ENCODE measurements at regions not wholly inside any gene's neighbourhood (a gene's known extent, or its start where the extent isn't known, plus 50 kb on each side); places are given as distances from the start of the nearest gene placed in this dataset.
A peak's percentile ranks its signal among the peaks of the same experiment; 100 is the strongest.

DNA sequence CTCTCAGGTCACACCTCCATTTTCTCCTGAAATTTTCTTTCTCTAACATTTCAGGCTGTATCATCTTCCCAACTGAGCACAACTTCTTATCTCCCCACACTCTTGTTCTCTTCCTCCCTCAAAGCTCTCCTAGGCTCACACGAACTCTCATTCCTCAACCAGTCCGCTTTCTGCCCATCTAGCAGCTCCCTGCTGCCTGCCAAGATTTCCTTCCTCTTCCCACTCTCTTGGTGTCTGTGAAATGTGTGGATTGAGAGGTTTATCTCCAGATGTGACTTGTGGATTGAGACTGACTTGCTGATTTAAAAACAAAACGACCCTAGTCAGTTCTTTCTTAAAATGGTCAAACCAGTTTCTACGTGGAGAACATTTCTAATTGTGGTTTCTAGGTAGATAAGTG lies 106.3 kb downstream of the MTNR1B start:
- no peak for DNase-seq (ENCODE audit: low read depth)

DNA sequence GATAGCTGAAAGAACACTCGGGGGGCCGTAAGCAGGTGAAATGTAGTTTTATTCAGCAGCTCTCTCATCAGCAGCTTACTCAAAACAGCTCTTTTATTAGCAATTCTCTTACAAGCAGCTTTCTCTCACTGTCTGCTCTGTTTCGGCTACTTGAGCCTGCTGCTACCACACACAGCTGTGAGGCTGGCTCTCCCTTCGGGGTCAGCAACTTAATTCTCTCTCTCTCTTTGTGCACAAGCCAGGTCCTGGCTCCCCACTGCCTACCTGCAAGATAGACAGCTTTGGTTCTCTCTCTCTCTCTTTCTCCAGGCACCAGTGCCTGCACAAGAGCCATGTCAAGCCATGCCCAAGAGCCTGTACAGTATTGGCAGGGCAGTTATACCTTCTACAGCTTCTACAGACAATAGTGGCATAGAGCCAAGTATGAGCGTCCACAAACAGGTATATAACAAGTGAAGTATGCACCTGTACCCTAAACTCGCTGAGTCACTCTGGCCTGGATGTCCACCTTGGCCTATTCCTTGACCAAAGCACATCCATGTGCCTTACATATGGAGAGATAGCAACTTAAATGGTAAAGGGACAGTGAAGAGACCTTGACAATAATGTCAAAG lies 110.8 kb downstream of the MTNR1B start:
- no peak for DNase-seq (ENCODE audit: low read depth)

DNA sequence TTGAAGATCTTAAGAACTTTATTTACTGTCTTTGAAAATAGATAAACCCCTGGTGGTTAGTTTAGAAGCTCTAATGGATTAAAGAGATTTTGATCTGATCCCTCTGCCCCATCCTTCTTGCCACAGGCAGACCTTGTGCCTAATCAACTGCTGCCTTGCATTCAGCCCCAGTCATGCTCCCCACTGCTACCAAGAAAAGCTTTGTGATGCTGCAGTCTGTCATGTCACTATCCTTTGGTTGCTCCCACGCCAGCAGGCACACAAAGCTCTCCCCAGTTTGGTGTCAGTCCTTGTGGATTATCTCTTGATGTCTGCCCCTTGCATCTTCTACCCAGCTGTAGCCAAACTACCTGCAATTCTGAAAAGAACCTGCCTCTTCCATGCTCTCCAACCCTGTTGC lies 112.2 kb downstream of the MTNR1B start:
- no peak for DNase-seq (ENCODE audit: low read depth)

DNA sequence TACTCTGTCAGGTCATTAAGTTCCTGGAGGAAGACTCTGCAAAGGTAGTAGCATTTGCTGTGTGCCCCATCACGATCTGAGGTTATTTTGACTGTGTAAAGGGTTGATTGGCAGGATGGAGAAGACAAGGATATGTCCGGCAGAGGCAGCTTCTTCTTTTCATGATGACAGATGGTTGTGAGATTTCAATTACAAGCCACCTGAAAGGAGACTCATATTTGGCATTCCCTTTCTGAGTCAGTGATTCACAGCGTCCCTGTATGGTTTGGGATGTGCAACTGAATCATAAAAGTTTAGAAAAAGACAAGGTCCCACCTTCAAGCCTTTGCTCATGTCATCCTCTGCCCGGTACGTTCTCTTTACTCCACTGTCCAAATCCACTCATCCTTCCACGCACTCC lies 113.4 kb downstream of the MTNR1B start:
- no peak for DNase-seq (ENCODE audit: low read depth)

DNA sequence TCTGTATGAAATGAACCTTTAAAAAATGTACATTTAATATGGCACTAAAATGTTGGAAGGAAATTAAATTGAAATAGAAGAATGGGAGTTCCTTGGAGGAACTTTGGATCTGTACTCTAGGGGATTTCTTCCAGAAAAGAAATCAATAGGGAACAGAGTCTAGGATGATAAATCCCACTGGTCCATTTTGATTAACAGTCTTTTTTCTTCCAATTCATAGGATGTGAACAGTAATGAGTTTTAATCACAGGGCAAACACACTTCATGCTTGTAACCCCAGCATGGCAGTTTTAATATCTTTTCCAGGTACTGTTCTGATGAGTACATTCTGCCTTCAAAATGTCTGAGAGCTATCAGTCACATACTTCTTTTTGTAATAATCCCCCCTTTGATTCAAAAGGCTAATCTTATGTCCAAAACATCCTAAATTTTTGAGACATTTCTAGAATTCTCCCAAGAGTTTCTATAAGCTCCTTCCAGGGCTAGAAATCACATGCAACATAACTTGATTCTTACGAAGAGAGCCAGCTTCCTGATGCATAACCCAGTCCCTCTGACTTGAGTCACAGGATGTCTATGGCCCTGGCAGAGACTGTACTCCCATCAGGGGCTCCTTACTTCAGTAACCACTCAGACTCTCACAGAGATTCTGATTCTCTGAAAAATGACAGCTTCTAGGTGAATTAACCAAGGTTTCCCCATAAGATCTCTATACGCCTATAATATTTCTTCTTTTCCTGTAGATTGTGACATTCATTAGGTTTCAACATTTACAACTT lies 112.9 kb downstream of the SLC36A4 start:
- DNase-seq (ENCODE audit: low read depth), result no peak

DNA sequence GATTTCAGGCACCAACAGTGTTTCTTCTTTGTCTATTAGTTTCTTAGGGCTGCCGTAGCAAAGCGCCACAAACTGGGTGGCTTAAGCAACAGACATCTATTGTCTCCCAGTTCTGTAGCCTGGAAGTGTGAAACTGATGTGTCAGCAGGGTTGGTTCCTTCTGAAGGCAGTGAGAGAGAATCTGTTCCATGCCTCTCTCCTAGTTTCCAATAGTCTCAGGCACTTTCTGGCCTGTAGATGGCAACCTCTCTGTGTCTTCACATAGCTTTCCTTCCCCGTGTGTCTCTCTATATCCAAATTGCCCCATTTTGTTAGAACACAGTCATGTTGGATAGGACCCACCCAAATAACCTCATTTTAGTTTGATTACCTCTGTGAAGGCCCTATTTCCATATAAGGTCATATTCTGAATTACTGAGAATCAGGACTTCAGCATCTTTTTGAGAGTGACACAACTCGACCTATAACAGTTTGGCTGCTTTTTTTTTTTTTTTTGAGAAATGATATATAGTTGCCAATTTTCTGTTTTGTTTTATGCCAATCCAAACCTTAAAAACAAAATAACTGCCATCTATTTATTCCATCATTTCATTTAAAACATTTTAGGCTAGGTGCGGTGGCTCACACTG lies 108.2 kb downstream of the SLC36A4 start:
- DNase-seq (ENCODE audit: low read depth), result peak; percentile 51

Data from stromal cell of bone marrow (primary cell).